HG03280 (cell line): ENCODE measurements at regions not wholly inside any gene's neighbourhood (a gene's known extent, or its start where the extent isn't known, plus 50 kb on each side); places are given as distances from the start of the nearest gene placed in this dataset.
"Not testable (repeated sequence)": the region's sequence is repeated elsewhere in the genome, so short reads cannot be mapped to it uniquely, and the experiment has no call there.

Experiments used
- ATAC-seq: cut with Tn5 transposase; IDR thresholded peaks from one replicate; pipeline ENCODE4 v1.9.1; 2021; ENCODE audit warnings: mild to moderate bottlenecking, moderate library complexity; ENCODE audit not compliant: unreplicated experiment

DNA sequence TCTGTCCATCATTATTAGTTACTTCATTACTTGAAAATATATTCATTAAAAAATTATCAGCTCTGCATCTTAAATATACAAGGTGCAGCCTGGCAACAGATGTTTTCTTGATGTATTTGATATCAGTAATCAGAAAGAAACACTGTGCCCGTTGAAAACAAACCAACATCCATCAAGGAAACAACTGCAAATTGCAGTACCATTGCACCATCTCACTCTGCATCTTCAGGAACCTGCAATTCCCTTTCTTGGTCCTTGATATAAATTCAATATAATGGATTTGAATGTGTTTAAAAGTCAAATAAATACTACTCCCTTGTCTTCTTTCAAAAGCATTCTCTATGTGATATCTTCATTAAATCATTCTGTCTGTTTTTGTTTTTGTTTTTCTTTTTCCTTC, 1131.2 kb downstream of the FAM181B start:
- no peak for ATAC-seq

DNA sequence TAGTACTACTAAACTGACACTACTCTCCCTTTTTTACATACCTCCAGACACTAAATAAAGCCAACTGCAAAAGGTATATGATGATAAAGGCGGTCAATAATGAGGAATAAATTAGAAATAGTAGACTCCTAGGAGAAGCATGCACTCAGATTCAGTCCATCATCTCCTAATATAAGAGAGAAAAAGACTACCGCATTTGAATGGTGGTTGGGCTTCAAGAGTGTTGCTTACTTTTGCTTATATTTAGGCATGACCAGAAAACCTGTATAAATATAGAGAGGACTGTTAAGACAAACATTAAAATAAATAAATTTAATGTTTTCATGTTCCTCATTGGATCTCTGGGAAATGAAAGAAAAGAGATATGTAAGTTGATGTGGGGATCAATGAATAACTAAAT, 1137.0 kb downstream of the FAM181B start:
- no peak for ATAC-seq

DNA sequence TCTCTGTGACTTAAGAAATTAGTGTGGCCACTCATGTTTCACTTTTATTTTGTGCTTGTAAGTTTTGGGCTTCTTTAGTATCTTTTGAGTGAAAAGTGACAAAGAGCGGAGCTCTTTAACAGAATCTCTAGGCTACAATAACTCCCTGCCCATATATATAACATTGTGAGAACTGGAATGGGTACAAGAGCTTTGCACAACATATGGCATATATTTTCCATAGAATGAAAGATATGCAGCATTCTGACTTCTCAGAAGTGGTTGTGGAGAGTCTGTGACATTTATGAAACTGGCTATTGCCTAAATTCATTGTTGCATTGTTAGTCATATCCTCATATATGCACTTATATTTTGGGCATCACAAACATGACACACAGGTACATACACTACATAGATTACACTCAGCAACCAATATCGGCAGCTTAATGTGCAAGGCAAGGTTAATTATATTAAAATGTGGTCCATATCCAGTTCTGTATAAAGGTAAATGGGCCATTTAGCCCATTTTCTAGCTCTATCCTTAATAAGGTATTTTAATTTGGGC, 1148.2 kb downstream of the FAM181B start:
- no peak for ATAC-seq

DNA sequence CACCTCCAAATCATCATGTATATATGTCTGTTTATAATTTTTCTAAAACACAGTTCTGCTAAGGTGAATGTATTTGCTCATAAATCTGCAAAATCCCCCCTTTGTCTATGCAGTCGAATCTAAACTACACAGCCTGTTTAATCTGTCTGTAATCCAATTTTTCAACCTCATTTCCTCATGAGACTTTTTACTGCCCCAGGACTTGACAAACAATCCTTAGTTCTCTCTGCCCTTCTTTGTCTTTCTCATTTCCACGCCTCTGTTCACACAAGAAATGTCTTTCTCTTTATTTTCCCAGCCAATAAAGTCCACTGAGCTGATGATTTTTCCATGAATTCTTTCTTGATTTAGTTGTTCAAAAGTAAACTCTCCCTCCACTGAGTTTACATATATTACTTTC, 1154.3 kb downstream of the FAM181B start:
- no peak for ATAC-seq

DNA sequence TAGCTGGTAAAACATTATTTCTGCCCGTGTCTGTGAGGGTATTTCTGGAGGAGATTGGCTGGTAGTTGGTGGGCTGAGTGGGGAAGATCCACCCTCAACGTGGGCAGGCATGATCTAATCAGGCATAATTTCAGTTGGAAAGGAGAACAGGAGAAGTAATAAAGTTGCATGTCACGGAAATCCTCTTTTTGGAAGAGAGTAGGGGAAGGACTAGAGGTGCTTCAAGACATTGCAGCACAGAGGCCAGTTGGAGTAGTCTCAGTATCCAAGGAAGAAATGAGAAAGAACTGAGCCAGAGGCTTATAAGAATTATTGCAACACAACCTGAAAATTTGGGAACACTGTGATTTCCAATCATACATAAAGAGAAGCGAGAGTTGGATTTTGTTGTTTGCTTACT, 1155.1 kb downstream of the FAM181B start:
- no peak for ATAC-seq

DNA sequence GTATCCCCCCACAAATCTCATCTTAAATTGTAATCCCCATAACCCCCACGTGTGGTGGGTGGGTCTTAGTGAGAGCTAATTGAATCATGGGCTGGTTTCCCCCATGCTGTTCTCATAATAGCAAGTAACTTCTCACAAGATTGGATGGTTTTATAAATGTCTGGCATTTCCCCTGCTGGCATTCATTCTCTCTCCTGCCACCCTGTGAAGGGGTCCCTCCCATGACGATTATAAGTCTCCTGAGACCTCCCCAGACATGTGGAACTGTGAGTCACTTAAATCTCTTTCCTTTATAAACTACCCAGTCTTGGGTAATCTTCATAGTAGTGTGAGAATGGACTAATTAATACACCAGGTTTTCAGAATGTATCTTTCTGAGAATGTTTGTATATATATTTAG, 1159.4 kb downstream of the FAM181B start:
- no peak for ATAC-seq

DNA sequence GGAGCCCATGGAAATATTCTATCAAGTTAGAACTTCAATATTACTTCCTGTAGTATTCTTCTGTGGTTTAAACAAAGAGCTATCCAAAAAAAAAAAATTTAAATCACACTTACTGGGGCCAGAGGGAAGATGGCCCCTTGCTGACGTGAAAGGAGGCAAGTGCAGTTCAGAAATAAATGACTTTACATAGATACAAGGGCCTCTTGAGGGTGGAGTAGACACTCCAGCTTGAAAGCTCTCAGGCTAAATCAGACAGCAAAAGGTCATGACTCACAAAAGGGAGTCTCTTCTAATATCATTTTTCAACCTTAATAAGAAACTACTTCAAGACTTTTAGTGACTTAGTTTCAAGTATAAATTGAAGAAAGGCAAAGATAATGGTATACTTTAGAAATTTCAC, 1160.3 kb downstream of the FAM181B start:
- no peak for ATAC-seq

DNA sequence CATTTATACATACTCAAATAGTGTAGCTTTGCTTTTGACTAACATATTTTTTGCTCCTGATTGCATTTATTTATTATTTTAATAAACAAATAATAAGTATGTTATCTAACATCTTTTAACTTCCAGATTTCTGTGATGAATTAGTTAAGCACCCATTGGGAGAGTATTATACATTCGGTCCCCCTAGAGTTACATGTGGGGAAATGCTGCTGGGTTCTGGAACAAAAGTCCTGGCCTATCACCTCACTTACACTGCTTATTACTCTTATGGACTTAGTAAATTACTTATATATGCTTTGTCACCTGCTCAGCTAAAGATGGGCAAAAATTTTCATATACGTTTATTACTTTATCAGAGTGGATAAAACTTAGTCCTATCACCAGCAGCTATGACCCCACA, 1163.0 kb downstream of the FAM181B start:
- no peak for ATAC-seq

DNA sequence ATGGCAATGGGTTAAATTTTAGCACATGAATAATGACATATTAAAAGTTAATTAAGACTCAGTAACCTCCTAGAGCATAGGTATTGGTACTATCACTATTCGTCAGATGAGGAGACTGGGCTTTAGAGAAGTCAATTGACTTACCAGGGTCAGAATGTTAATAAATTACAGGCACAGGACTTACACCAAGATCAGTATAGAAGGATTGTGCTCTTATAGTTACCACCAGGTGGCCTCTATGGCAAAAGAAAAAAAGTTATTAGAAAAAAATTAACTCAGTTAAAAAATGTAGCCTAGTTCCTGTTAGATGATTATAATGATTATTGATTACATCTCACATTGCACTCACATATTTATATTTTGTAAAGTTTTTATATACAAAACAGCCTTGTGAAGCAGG, 1163.7 kb downstream of the FAM181B start:
- ATAC-seq = no peak

DNA sequence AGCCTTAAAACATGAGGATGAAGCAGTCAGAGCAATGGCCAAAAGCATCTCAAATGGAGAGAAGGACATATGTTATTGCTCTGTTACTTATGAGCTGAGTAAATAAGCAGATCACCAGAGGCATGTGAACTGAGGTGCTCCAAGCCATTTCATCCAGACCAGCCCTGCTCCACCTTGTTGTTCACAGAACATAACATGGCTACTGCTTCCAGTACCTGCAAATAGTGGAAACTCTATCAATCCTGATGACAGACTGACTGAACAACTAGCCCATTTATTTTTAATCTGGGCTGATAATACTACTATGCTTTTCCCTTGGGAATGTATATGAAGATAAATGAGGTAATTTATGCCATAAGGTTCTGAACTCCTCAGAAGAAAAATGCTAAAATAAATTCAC, 1164.7 kb downstream of the FAM181B start:
- no peak for ATAC-seq

DNA sequence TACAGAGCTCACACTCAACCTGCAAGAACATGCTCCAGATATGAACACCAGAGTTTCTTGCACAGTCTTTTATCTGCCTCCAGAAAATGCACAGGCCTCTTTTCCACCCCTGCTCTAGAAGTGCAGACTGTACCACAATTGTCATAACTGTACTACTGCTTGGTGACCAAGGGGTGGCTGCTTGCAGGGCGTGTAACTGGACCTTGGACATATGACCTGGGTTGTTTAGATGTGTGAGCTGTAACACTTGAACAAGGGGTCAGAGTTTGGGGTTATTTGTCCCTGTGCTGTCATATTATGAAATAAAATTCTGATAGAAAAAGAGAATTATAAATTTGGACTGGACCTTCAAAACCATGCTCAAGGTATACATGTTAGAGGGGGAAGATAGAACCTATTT, 1185.5 kb downstream of the FAM181B start:
- no peak for ATAC-seq

DNA sequence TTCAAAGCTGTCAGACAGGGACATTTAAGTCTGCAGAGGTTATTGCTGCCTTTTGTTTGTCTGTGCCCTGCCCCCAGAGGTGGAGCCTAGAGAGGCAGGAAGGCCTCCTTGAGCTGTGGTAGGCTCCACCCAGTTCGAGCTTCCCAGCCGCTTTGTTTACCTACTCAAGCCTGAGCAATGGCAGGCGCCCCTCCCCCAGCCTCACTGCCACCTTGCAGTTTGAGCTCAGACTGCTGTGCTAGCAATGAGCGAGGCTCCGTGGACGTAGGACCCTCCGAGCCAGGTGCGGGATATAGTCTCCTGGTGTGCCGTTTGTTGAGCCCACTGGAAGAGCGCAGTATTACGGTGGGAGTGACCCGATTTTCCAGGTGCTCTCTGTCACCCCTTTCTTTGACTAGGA, 1193.9 kb downstream of the FAM181B start:
- not testable (repeated sequence) for ATAC-seq

DNA sequence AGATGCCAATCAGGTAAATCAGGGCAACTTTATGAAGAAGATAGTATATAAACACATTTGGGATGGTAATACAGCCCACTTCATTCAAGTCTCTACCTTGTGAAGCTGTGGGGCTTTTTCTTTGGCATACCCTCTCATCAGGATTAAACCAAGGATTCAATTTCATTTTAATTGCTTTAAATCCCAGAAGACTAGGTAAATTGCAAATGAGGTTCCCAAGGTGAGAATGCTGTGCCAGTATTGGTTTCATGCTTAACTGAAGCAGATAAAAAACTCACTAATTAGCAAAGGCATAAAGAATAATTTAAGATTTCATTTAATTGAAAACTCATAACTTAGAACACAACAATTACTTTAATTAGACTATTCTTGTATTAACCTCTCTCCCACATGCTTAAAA, 1218.1 kb downstream of the FAM181B start:
- ATAC-seq = no peak

DNA sequence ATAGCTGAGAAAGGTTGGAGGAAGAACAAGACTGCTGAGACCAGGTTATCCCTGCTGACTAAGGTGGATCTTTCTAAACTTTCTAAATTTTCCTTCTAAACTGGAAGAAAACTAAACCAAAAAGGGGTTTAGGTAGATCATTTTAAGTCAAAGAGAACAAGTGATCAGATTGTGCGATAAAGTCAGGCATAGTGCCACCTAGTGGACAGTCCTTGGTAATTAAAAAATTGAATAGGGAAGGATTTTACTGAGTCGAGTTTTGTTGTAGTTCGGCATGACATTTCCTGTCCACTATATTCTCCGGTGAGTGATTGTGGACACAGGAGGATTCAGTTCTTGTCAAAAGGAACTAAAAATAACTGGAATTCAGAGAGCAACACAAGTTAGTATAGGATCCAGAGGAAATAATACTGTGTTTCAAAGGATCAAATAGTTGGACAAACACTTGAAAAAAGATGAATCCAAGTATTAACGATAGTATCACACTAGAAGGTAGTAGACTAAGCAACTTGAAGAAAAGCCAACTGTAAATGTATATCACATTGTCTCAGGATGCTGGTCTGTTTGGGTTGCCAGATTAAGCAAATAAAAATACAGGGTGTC, 1236.4 kb downstream of the FAM181B start:
- ATAC-seq = peak; percentile 76

DNA sequence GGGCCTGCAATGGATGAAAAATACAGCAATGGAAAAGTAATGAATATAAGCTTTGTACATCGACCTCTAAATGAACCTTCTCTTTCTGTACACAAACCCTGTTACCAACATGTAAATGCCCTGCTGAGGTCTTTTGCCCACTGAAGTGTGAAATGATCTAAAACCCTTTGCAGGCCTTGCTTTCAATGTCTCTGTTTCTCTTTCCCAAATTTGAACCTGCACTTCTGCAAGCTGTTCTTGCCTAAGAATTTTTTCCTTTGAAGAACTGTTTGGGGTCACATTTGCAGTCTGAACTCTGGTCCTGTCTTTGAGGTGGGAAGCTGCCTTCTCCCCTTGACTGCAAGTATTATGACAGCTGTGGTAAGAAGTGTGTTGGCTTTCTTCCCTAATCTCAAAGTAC, 1237.1 kb downstream of the FAM181B start:
- no peak for ATAC-seq

DNA sequence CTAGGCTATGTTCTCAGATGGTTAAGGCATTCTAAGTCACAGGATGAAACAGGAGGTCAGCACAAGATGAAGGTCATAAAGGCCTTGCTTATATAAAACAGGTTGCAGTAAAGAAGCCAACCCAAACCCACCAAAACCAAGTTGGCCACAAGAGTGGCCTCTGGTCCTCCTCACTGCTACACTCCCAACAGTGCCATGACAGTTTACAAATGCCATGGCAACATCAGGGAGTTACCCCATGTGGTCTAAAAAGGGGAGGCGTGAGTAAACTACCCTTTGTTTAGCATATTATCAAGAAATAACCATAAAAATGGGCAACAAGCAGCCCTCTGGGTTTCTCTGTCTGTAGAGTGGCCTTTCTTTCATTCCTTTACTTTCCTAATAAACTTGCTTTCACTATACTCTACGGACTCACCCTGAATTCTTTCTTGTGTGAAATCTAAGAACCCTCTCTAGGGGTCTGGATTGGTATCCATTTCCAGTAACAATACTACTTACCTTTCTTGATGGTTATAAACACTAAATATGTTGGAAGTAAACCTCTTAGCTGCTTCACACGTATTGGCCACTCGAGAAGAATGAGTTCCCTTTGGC, 1237.9 kb downstream of the FAM181B start:
- no peak for ATAC-seq

DNA sequence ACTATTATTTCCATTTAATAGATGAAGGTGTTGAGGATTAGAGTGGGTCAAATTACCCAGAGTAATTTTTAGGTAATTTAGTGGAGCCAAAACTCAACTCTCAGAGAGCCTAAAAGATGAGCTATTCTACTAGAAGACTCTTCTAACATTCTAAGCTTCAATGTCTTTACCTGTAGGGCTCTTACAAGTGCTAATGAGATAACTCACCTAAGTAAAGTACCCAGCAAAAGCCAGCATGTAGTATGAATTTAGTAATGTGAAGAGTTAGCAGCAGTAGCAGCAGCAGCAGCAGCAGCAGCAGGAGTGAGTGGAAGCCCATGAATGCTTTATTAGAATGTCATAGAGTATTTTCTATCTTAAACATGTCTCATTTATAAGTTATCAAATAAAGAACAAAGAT, 1239.2 kb downstream of the FAM181B start:
- no peak for ATAC-seq

DNA sequence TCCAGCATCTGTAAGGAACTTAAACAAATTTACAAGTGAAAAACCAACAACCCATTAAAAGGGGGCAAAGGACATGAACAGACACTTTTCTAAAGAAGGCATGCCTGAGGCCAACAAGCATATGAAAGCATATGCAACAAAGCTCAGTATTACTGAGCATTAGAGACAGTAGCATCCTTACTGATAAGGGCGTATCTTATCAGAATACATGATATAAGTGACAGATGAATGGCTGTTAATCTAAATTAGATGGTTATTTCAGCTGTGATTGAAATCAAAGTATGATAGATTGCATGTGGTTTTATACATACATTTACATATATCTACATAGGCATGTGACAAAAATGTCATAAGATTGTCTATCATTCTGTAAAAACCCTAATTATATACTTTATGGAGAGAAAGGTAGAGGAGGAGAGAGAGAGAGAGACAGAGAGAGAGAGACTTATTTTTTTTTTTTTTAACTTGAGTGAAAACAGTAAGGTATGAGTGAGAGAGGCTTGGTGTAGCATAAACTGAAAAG, 1240.7 kb downstream of the FAM181B start:
- no peak for ATAC-seq

DNA sequence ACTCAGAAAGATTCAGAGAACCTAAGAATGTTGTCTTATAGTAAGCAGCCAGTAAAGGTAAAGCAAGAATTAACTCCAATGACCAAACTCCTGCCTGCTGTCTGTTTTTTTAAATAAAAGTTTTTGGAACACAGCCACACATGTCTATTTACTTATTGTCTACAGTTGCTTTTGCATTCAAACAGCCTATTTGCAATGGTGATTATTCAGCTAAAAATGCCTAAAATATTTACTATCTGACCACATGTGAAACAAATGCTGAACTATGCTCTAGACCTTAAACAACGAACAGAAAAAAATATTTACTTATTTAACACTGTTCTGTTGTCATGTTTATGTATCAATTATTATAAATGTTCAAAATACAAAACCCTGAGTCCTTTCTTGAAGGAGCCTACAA, 1246.6 kb downstream of the FAM181B start:
- ATAC-seq = no peak

DNA sequence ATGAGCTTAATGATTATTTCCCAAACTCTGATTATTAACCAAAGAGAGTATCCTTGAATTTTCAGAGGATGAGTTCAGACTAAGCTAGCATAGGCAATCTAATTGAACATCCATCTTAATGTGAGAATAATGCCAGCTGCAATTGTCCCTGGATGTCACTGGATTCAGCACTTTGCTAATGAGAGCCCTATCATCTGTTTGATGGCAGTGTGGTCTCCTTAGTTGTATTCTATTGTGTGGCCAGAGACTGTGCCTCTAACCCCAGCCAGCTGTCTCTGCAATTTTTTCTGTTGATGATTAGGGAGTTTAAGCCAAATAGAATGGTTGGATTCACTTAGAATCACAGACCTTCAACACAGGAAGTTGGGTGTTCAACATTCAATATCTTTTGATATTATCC, 1249.5 kb downstream of the FAM181B start:
- ATAC-seq = no peak

DNA sequence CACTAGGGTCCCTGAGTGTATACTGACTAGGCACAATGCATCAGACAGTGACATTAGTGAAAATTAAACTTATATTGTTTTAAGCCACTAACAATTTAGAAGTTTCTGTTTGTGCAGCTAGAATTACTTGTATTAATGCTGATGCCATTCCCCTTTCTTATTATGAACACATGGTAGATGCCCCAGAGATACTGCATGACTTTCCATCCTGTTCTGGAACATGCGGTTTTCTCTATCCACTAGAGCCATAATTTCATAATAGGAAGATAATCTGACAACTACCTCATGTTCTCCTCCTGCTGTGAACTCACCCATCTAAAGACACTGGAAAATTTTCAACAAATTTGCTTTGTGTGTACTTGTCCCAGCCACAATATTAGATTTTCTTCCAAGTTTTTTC, 1256.4 kb downstream of the FAM181B start:
- no peak for ATAC-seq

DNA sequence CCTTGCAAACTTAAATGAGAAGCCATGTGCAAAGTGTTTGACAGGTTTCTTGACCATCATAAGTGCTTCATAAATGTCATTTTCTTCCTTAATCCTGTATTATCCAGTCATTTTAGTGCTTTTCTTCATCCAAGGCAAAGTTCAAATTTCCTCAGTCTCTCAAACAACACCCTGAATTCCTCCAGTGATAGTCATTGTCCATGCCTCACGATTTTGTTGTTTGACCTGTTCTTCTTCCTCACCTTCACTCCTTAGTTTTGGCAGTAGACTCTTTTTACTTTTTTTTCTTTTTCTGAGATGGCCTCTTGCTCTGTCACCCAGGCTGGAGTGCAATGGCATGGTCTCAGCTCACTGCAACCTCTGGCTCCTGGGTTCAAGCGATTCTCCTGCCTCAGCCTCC, 1257.3 kb downstream of the FAM181B start:
- ATAC-seq = no peak

DNA sequence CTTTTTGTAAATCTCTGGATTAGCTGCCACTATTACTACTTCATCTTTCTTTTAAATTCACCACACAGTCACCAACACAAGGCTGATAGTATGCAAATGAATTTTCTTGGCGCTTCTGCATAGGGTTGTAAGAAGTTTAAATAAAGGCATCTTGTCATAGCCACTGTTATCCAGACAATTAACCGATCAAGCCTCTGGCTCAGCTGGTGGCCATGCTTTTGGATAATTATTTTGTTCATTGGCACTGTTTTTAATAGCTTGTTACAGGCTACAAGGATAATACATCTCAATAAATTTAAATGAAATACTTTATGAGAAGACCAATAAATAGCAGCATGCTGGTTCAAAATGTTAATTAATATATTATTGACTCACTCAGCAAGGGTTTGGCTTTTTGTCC, 1261.0 kb downstream of the FAM181B start:
- no peak for ATAC-seq
